ACHN (cell line): ENCODE measurements at regions not wholly inside any gene's neighbourhood (a gene's known extent, or its start where the extent isn't known, plus 50 kb on each side); places are given as distances from the start of the nearest gene placed in this dataset.
"Not testable (repeated sequence)": the region's sequence is repeated elsewhere in the genome, so short reads cannot be mapped to it uniquely, and the experiment has no call there.

ENCODE experiments used
- DNase-seq: peaks from one replicate; pipeline ENCODE4 v3.0.0-alpha.2; 2015
- in situ Hi-C: cut with HindIII; loops from 2 replicates; pipeline ENCODE4 v1.10.0; 2017; ENCODE audit warnings: low sequenced_read_pairs, low pct_ligation_motif_present, low pct_unique_long_range_greater_than_20kb

- in situ Hi-C loops: not testable (repeated sequence)
These were observed 117.8 kb upstream of the AKAP13 start for GRCh38 chr15:85262461-85263055.

GRCh38 chr15:85263842-85264440, 116.5 kb upstream of the AKAP13 start:
- DNase-seq, in situ Hi-C loops: not testable (repeated sequence)

More at GRCh38 chr15:85262461-85263055, 117.8 kb upstream of the AKAP13 start:
- DNase-seq: not testable (repeated sequence)

- in situ Hi-C loops, DNase-seq: not testable (repeated sequence)
These were observed 115.7 kb upstream of the AKAP13 start for GRCh38 chr15:85264614-85265190.

- DNase-seq, in situ Hi-C loops: not testable (repeated sequence)
These were observed 113.1 kb upstream of the AKAP13 start for GRCh38 chr15:85267158-85267857.

GRCh38 chr15:85274315-85275050, 105.9 kb upstream of the AKAP13 start:
- DNase-seq: no peak
- in situ Hi-C loops: no loop called here

GRCh38 chr15:85276508-85276907, 103.9 kb upstream of the AKAP13 start:
- DNase-seq: no peak
- in situ Hi-C loops: no loop called here

- DNase-seq: no peak
- in situ Hi-C loops: no loop called here
These were observed 103.5 kb upstream of the AKAP13 start for GRCh38 chr15:85276921-85277320.

- in situ Hi-C loops: no loop called here
- DNase-seq: no peak
These were observed 102.5 kb upstream of the AKAP13 start for GRCh38 chr15:85277847-85278370.

- in situ Hi-C loops: no loop called here
- no peak for DNase-seq
These were observed 100.2 kb upstream of the AKAP13 start for GRCh38 chr15:85280203-85280602.

GRCh38 chr15:85281293-85281882, 99.0 kb upstream of the AKAP13 start:
- in situ Hi-C loops: no loop called here

GRCh38 chr15:85282504-85283115, 97.8 kb upstream of the AKAP13 start:
- DNase-seq: peak; percentile 75
- in situ Hi-C loops: no loop called here

More at GRCh38 chr15:85281293-85281882, 99.0 kb upstream of the AKAP13 start:
- DNase-seq: no peak

- in situ Hi-C loops: not testable (repeated sequence)
- peak; percentile 30 for DNase-seq
These were observed 96.6 kb upstream of the AKAP13 start for GRCh38 chr15:85283815-85284214.

- no peak for DNase-seq
- in situ Hi-C loops: no loop called here
These were observed 95.9 kb upstream of the AKAP13 start for GRCh38 chr15:85284497-85284896.

GRCh38 chr15:85289677-85290365, 90.6 kb upstream of the AKAP13 start:
- DNase-seq: peak; percentile 67
- in situ Hi-C loops: no loop called here

GRCh38 chr15:85292583-85292982, 87.8 kb upstream of the AKAP13 start:
- in situ Hi-C loops: not testable (repeated sequence)

GRCh38 chr15:85296615-85297402, 83.6 kb upstream of the AKAP13 start:
- DNase-seq: peak; percentile 80
- in situ Hi-C loops: no loop called here

More at GRCh38 chr15:85292583-85292982, 87.8 kb upstream of the AKAP13 start:
- DNase-seq: not testable (repeated sequence)
